Fibroblast of skin of back (primary cell): ENCODE measurements at regions not wholly inside any gene's neighbourhood (a gene's known extent, or its start where the extent isn't known, plus 50 kb on each side); places are given as distances from the start of the nearest gene placed in this dataset.

Experiments used
- DNase-seq: peaks from one replicate; pipeline ENCODE4 v3.0.0-alpha.2; 2013

GRCh38 chr10:123559066-123559822 lies 106.9 kb upstream of the GPR26 start:
- DNase-seq: peak; percentile 43

- DNase-seq: no peak
These were observed 106.4 kb upstream of the GPR26 start for GRCh38 chr10:123559823-123560092.

DNA sequence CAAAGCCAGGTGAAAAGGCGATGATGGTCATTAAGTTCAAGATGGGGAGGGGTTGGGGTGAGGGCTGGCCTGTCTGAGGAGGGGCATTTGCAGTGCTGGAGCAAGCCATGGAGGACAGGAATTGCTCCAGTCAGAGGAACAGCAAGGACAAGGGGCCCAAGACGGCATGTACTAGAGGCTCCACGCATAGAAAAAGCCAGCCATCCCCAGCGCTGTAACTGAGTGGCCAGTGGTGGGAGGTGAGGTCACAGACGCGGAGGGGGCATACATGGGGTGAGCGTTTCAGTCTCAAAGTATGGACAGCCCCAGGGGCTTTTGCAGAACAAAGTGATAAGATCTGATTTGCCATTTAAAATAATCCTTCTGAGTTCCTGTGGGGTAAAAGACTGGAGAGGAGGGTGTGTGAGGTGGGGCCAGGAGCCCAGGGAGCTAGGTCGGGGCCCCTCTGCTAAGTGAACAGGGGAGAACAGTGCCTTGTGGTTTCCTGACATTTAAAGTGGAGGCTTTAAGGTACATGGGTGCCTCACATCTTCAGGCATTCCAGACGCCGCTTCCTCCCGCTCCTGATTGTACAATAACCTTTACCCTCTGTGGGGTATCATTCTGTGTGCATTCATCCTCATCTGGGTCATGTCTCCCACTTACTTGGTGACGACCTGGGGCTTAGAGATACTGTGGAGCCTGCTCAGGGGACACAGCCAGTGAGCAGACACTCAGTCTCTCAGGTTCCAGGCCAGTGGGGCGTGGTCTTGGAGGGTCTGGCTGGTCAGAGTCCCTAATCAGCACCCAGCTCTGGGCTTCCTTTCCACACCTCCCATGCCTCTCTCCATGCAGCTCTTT lies 105.6 kb upstream of the GPR26 start:
- no peak for DNase-seq

GRCh38 chr10:123561141-123561440 lies 105.1 kb upstream of the GPR26 start:
- DNase-seq: no peak

DNA sequence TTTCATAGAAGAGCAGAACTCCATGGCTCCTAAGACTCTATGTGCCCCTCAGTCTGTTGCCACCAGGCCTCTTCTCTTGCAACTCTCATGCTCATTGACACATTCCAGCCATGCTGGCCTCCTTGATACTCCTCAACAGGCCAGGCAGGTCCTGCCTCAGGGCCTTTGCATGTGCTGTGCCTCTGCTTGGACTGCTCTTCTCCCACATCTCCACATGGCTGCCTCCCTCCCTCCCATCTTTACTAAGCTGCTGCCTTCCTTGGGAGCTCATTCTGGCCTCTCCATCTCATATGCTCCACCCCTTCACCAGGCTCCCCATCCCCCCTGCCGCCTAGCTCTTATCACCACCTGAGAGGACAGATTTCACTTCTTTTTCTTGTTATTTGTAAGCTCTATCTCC lies 103.8 kb upstream of the GPR26 start:
- DNase-seq: no peak

- no peak for DNase-seq
These were observed 103.2 kb upstream of the GPR26 start for GRCh38 chr10:123562811-123563580.

DNA sequence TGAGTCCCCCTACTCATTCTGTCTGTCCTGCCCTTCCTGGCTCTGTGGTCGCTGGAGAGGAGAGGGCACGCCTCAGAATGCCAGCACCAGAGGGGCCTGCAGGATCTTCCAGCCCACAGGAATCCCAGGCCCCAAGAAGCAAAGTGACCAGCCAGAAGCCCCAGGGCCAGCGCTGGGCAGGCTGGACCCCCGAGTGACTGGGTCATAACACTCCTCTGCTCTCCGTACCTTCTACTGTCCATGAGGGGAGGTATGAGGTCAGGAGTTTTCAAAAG lies 102.6 kb upstream of the GPR26 start:
- no peak for DNase-seq

- no peak for DNase-seq
These were observed 102.2 kb upstream of the GPR26 start for GRCh38 chr10:123563994-123564393.

DNA sequence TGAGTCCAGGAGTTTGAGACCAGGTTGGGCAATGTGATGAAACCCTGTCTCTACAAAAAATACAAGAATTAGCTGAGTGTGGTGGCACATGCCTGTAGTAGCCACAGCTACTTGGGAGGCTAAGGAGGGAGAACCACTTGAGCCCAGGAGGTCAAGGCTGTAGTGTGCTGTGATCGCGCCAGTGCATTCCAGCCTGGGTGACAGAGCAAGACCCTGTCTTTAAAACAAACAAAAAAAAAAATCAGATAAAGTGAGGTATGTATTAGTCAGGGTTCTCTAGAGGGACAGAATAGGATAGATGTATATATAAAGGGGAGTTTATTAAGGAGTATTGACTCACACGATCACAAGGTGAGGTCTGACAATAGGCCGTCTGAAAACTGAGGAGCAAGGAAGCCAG lies 101.5 kb upstream of the GPR26 start:
- no peak for DNase-seq

- DNase-seq: no peak
These were observed 100.2 kb upstream of the GPR26 start for GRCh38 chr10:123565691-123566660.

GRCh38 chr10:123567984-123568739 lies 98.0 kb upstream of the GPR26 start:
- no peak for DNase-seq

DNA sequence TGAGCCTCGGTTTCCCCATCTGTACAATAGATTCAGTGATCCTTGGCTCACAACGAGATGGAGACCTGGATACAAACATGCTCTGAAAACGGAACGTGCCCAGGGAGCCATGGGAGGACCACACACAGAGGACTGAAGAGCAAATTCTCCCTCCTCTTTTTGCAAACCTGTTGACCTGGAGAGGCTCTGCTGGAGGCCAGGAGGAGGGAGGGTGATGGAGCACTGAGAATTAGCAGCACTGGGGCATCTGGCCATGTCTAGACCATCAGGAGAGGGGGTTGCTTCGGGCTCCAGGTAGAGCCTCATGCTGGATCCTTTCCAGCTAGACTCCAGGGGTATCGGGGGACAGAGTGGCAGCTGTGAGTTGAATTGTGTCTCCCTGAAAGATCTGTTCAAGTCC lies 97.4 kb upstream of the GPR26 start:
- DNase-seq: no peak

GRCh38 chr10:123569436-123570035 lies 96.6 kb upstream of the GPR26 start:
- DNase-seq: no peak

DNA sequence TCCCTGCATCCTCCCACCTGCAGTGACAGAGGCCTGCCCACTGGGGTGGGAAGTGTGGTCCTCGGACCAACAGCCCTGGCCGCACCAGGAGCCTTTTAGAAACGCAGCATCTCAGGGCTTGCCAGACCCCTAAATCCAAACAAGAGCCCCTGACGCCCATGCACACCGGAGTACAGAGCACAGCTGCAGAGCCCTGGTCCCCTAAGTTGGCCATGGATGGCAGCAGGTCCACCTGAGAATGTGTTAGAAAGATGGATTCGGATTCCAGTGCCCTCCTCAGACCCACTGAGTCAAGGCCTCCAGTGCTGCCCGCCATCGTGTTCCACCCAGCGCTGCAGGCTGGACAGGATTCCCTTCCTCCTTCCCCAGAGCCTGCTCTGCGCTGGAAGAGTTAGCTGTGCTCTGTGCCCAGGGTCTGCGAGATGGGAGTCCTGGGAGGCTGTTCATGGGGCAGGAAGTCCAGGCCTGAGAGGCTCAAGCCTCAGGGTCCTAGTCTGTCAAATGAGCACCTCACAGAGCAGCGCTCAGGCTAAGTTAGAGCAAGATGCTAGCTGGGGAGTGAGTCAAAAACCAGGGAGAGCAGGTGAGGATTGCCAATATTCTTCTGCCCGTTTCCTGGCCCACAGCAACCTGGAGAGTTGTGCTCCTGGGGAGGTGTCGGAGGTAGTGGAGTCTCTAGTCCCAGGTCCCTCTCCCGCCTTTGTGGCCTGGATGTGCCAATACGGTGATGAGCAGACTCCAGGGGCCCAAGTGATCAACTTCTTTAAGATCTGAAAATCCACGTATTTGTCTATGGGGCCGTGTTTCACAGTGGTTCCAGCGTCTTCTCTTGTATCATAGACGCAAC lies 95.9 kb upstream of the GPR26 start:
- no peak for DNase-seq

DNA sequence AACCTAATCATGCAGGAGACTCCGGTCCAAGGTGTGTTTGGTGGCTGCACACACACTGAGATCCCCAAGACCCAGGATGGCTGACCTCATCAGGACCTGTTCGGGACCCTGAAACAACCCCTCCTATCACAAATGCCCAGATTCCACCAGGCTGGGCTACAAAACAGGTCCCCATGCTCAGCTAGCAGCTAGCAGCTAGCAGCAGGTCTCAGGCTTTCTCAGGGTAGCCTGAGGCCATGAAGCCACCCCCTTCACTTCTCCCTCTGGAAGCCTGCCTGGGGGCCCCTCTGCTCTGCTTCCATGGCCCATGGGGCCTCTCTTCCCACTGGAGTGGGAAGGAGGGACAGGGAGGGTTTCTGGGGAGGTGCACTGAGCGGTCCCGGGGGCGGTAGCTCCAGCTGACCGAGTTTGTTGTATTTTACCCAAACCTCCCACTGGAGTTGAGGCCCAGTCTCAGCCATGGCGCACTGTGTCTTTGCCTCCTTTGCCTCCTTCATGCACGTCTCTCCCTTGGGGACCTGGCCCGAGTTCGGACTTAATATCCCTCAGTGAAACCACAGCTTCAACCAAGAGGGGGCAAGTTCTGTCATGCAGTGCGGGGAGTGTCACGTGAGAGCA lies 95.1 kb upstream of the GPR26 start:
- no peak for DNase-seq

DNA sequence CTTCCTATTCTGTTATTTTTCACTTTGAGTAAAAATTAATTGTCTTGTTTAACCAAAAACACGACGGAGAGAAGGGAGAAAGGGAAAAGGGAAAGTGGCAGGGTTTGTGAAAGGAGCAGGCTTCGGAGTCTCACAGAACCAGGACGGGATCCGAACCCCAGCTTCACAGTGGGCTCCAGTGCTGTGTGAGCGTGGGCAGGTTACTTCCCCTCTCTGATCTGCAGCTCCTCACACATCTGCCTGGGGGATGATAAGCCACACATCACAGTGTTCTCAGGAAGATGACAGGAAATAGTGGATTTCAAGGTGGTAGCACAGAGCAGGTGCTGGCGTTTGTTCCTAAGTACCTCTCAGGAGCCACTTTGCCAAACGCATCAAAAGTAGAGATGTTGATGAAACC lies 94.2 kb upstream of the GPR26 start:
- no peak for DNase-seq

DNA sequence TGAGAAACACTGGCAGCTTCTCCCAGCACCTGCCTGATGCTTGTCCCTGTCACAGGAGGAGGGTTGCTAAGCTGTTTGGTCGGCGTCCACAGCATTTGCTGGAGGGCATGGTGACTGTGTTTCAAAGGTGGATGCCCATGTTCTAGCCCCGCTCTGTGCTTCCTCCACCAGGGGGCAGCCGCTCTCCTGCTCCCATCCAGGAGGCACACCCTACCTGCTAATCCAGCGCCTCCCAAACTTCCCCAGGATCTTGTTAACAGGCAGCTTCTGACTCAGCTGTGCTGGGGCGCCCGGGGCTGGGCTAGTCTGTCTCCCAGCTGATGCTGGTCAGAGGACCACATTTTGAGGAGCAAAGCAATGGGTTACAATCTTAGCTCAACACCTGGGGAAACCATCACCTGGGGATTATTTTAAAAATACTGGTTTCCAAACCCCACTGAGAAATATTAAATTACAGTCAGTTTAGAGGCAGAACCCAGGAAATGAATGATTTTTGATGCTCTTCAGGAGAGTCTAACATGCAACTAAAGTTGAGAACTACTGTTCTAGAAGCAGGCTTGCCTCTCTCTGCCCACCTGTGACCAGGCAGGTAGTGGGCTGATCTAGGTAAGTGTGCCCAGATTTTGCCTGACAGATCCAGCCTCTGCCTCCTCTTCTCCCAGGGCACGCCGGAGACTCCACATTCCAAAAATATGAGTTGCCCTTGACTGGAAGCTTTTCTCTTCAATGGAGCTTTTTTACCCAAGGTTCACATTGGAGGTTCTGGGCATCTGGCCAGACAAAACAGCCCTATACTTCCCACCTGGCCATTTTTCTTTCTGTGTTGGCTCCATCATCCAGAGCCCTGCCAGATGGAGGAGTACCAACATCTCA lies 92.7 kb upstream of the GPR26 start:
- peak; percentile 7 for DNase-seq

- DNase-seq: no peak
These were observed 92.0 kb upstream of the GPR26 start for GRCh38 chr10:123574109-123574698.

- DNase-seq: no peak
These were observed 91.0 kb upstream of the GPR26 start for GRCh38 chr10:123575105-123575504.
